ENCODE measurements at regions not wholly inside any gene's neighbourhood (a gene's known extent, or its start where the extent isn't known, plus 50 kb on each side); places are given as distances from the start of the nearest gene placed in this dataset.

GRCh38 chr5:124596595-124597421 lies 149.6 kb downstream of the ZNF608 start (continued):
- TF ChIP-seq USF2 (IDR thresholded peaks at IDR 0.05; ENCODE audit: borderline replicate concordance, low read depth, low read length) (no peak), MAX (IDR thresholded peaks at IDR 0.05; ENCODE audit: low read depth) (no peak), NRF1 (IDR thresholded peaks at IDR 0.05; ENCODE audit: low read depth, low read length) (no peak), MEF2A (IDR thresholded peaks at IDR 0.05; ENCODE audit: borderline replicate concordance, low read depth) (no peak), NFIC (IDR thresholded peaks at IDR 0.05; ENCODE audit: borderline replicate concordance) (peak; percentile 9; the same call in 1 of the 2 replicates), SIN3A (IDR thresholded peaks at IDR 0.05; ENCODE audit: borderline replicate concordance, low read depth, low read length) (no peak), MXI1 (IDR thresholded peaks at IDR 0.05; ENCODE audit: low read depth, low read length) (no peak), TEAD4 (IDR thresholded peaks at IDR 0.05; ENCODE audit: borderline replicate concordance, insufficient read depth) (no peak), JUND (IDR thresholded peaks at IDR 0.05) (peak; percentile 73), GATA2 (CRISPR knock-in tag; IDR thresholded peaks at IDR 0.05) (no peak), EP300 (IDR thresholded peaks at IDR 0.05; ENCODE audit: borderline replicate concordance in 1 of 2, low read depth in 1 of 2, low read length in 1 of 2) (0 out of 4 replicates have a peak, but pooled peaks of 1 of the 2 experiments have one; percentile 15)

- peaks cover 2 to 7% of the 10 kb centered on the region in 2 experiments for H3K4me1 ChIP-seq (ENCODE audit: control insufficient read depth in 1 of 2, insufficient read depth in 2 of 2, low read depth in 1 of 2, low read length in 1 of 2)
- H3K4me2 ChIP-seq = no peak overlapping the region
- no peaks in the 10 kb centered on the region for H3K36me3 ChIP-seq (replicated peaks in 1 of 2; ENCODE audit: control insufficient read depth in 1 of 2, insufficient read depth in 2 of 2, low read length in 1 of 2)
- H3K79me2 ChIP-seq (ENCODE audit: insufficient read depth) = no peaks in the 10 kb centered on the region
- H4K20me1 ChIP-seq (ENCODE audit: insufficient read depth) = no peaks in the 10 kb centered on the region
- no peaks in the 10 kb centered on the region for H3K27me3 ChIP-seq (ENCODE audit: insufficient read depth)
- H3K9me3 ChIP-seq = no peaks in the 10 kb centered on the region
- no peak overlapping the region for H3K27ac ChIP-seq (ENCODE audit: low read depth in 2 of 2, low read length in 1 of 2)
- H3F3A ChIP-seq (replicated peaks; ENCODE audit: insufficient read depth) = no peaks in the 10 kb centered on the region
- no peak overlapping the region for H3K4me3 ChIP-seq (ENCODE audit: low read depth in 2 of 2, low read length in 1 of 2)
- no peak for TF ChIP-seq SMC3 (IDR thresholded peaks at IDR 0.05; ENCODE audit: low read depth, low read length)
- TF ChIP-seq CHD2 (IDR thresholded peaks at IDR 0.05; ENCODE audit: low read length, partially characterized antibody) = no peak
- TF ChIP-seq POLR2AphosphoS5 (IDR thresholded peaks at IDR 0.05; ENCODE audit: low read depth, low read length) = no peak
- H3K9me2 ChIP-seq = no peaks in the 10 kb centered on the region
- 100% methylated on average over 1 of the region's 1 CpG for WGBS (ENCODE audit: low lambda C conversion rate)
- CTCF ChIA-PET = no interaction called here
- POLR2A ChIA-PET = no interaction called here
- H2AFZ ChIP-seq (ENCODE audit: low read depth) = no peak overlapping the region
- DNase-seq = no peak
- no peak overlapping the region for H3K9ac ChIP-seq
Observed at GRCh38 chr5:124593952-124594351, 152.5 kb downstream of the ZNF608 start.

- H3K27me3 ChIP-seq (ENCODE audit: insufficient read depth) = no peaks in the 10 kb centered on the region
- 94% methylated on average over 2 of the region's 2 CpGs for WGBS (ENCODE audit: low lambda C conversion rate)
- H2AFZ ChIP-seq (ENCODE audit: low read depth) = no peak overlapping the region
- H3K4me1 ChIP-seq (ENCODE audit: control insufficient read depth in 1 of 2, insufficient read depth in 2 of 2, low read depth in 1 of 2, low read length in 1 of 2) = peaks cover 2 to 5% of the 10 kb centered on the region in 2 experiments; a peak in 3 of 4 replicates
- H3K27ac ChIP-seq (ENCODE audit: low read depth in 2 of 2, low read length in 1 of 2) = no peak overlapping the region
- H3K79me2 ChIP-seq (ENCODE audit: insufficient read depth) = no peaks in the 10 kb centered on the region
- no peaks in the 10 kb centered on the region for H3K36me3 ChIP-seq (replicated peaks in 1 of 2; ENCODE audit: control insufficient read depth in 1 of 2, insufficient read depth in 2 of 2, low read length in 1 of 2)
- H4K20me1 ChIP-seq (ENCODE audit: insufficient read depth) = no peaks in the 10 kb centered on the region
- ChIA-PET POLR2A (no interaction called here), CTCF (no interaction called here)
- no peak overlapping the region for H3K4me2 ChIP-seq
- H3K9me2 ChIP-seq = no peaks in the 10 kb centered on the region
- no peaks in the 10 kb centered on the region for H3F3A ChIP-seq (replicated peaks; ENCODE audit: insufficient read depth)
- no peaks in the 10 kb centered on the region for H3K9me3 ChIP-seq
- no peak overlapping the region for H3K9ac ChIP-seq
- no peak overlapping the region for H3K4me3 ChIP-seq (ENCODE audit: low read depth in 2 of 2, low read length in 1 of 2)
- TF ChIP-seq EP300 (IDR thresholded peaks at IDR 0.05; ENCODE audit: borderline replicate concordance in 1 of 2, low read depth in 1 of 2, low read length in 1 of 2) = no peak
- TF ChIP-seq ELF1 (IDR thresholded peaks at IDR 0.05) = no peak
- TF ChIP-seq RFX5 (IDR thresholded peaks at IDR 0.05; ENCODE audit: low read length) = no peak
- TF ChIP-seq TEAD4 (IDR thresholded peaks at IDR 0.05; ENCODE audit: borderline replicate concordance, insufficient read depth) = no peak
- TF ChIP-seq GATA2 (CRISPR knock-in tag; IDR thresholded peaks at IDR 0.05) = no peak
- no peak for TF ChIP-seq FOSL2 (IDR thresholded peaks at IDR 0.05; ENCODE audit: borderline replicate concordance, low read depth)
- no peak for TF ChIP-seq TAF1 (IDR thresholded peaks at IDR 0.05; ENCODE audit: borderline replicate concordance, low read depth, low read length)
- no peak for TF ChIP-seq JUND (IDR thresholded peaks at IDR 0.05)
- TF ChIP-seq EZH2phosphoT487 (IDR thresholded peaks at IDR 0.05; ENCODE audit: borderline replicate concordance, low read depth) = no peak
- TF ChIP-seq SMC3 (IDR thresholded peaks at IDR 0.05; ENCODE audit: low read depth, low read length) = no peak
- no peak for TF ChIP-seq SIN3A (IDR thresholded peaks at IDR 0.05; ENCODE audit: borderline replicate concordance, low read depth, low read length)
- no peak for TF ChIP-seq USF1 (IDR thresholded peaks at IDR 0.05; ENCODE audit: borderline replicate concordance, low read depth)
- TF ChIP-seq ZBTB33 (IDR thresholded peaks at IDR 0.05; ENCODE audit: borderline replicate concordance, low read depth) = no peak
- DNase-seq = no peak
Observed at GRCh38 chr5:124592891-124593290, 153.5 kb downstream of the ZNF608 start.

Measured in SK-N-SH (cell line).